RWPE2 (cell line): ENCODE measurements at regions not wholly inside any gene's neighbourhood (a gene's known extent, or its start where the extent isn't known, plus 50 kb on each side); places are given as distances from the start of the nearest gene placed in this dataset.

Source experiments
- ATAC-seq: fragments of 200-7000 bp; cut with Tn5 transposase; 3 replicates; pipeline ENCODE4 v1.9.1; 2021; ENCODE audit warnings: low read depth
- DNase-seq: peaks from one replicate; pipeline ENCODE4 v3.0.0-alpha.2; 2020; ENCODE audit warnings: low spot score
- H3K27ac ChIP-seq: fragments of 450-650 bp; 2 replicates; pipeline ENCODE4 v1.5.1; 2017; ENCODE audit warnings: mild to moderate bottlenecking; ENCODE audit not compliant: poor library complexity, severe bottlenecking
- H3K27me3 ChIP-seq: fragments of 250-450 bp; sonication (Bioruptor Pico); 2 replicates; pipeline ENCODE4 v1.5.1; 2021; ENCODE audit warnings: mild to moderate bottlenecking, moderate library complexity; ENCODE audit not compliant: insufficient read depth, poor library complexity, severe bottlenecking
- H3K36me3 ChIP-seq: fragments of 250-450 bp; sonication (Bioruptor Pico); 2 replicates; pipeline ENCODE4 v1.5.1; 2020; ENCODE audit warnings: low read depth, mild to moderate bottlenecking, moderate library complexity
- H3K4me1 ChIP-seq: fragments of 250-450 bp; sonication (Bioruptor Pico); 2 replicates; pipeline ENCODE4 v1.5.1; 2021; ENCODE audit warnings: mild to moderate bottlenecking, moderate library complexity; ENCODE audit not compliant: insufficient read depth, poor library complexity, severe bottlenecking
- H3K4me3 ChIP-seq: fragments of 250-450 bp; sonication (Bioruptor Pico); 2 replicates; pipeline ENCODE4 v1.5.1; 2021; ENCODE audit warnings: mild to moderate bottlenecking, moderate library complexity; ENCODE audit not compliant: severe bottlenecking
- H3K9me3 ChIP-seq: fragments of 250-450 bp; sonication (Bioruptor Pico); 2 replicates; pipeline ENCODE4 v1.5.1; 2021; ENCODE audit warnings: mild to moderate bottlenecking, moderate library complexity; ENCODE audit not compliant: severe bottlenecking
- CTCF ChIP-seq: fragments of 450-650 bp; IDR thresholded peaks from one replicate; pipeline ENCODE4 v1.5.1; 2017; ENCODE audit warnings: mild to moderate bottlenecking, moderate library complexity; ENCODE audit not compliant: poor library complexity, severe bottlenecking

GRCh38 chr4:44817930-44818329, 91.6 kb upstream of the GNPDA2 start:
- Histone ChIP-seq H3K4me3 (no peak overlapping the region), H3K36me3 (no peaks in the 10 kb centered on the region), H3K27ac (no peak overlapping the region), H3K27me3 (no peaks in the 10 kb centered on the region), H3K9me3 (no peaks in the 10 kb centered on the region), H3K4me1 (no peaks in the 10 kb centered on the region)
- ATAC-seq (no peak), DNase-seq (no peak)
- TF ChIP-seq CTCF, result no peak

GRCh38 chr4:44806071-44806470, 79.7 kb upstream of the GNPDA2 start:
- DNase-seq, result no peak
- H3K27ac ChIP-seq, result no peak overlapping the region
- TF ChIP-seq CTCF, result no peak
- no peaks in the 10 kb centered on the region for H3K9me3 ChIP-seq
- ATAC-seq, result no peak
- no peaks in the 10 kb centered on the region for H3K4me1 ChIP-seq
- no peak overlapping the region for H3K4me3 ChIP-seq
- H3K36me3 ChIP-seq, result no peaks in the 10 kb centered on the region
- H3K27me3 ChIP-seq, result no peaks in the 10 kb centered on the region

GRCh38 chr4:44804301-44804700, 77.9 kb upstream of the GNPDA2 start:
- H3K4me1 ChIP-seq, result no peaks in the 10 kb centered on the region
- no peaks in the 10 kb centered on the region for H3K9me3 ChIP-seq

GRCh38 chr4:44801384-44801783, 75.0 kb upstream of the GNPDA2 start:
- DNase-seq (no peak), ATAC-seq (no peak)
- Histone ChIP-seq H3K36me3 (no peaks in the 10 kb centered on the region), H3K4me1 (no peaks in the 10 kb centered on the region), H3K4me3 (no peak overlapping the region), H3K27me3 (no peaks in the 10 kb centered on the region), H3K27ac (no peak overlapping the region), H3K9me3 (no peaks in the 10 kb centered on the region)
- TF ChIP-seq CTCF, result no peak

More at GRCh38 chr4:44804301-44804700, 77.9 kb upstream of the GNPDA2 start:
- ATAC-seq, result no peak
- no peak for DNase-seq
- no peaks in the 10 kb centered on the region for H3K27me3 ChIP-seq
- no peak overlapping the region for H3K27ac ChIP-seq
- H3K4me3 ChIP-seq, result no peak overlapping the region
- H3K36me3 ChIP-seq, result no peaks in the 10 kb centered on the region
- no peak for TF ChIP-seq CTCF

- DNase-seq, result no peak
- TF ChIP-seq CTCF, result no peak
- Histone ChIP-seq H3K9me3 (no peaks in the 10 kb centered on the region), H3K4me1 (no peaks in the 10 kb centered on the region), H3K27me3 (no peaks in the 10 kb centered on the region), H3K4me3 (no peak overlapping the region), H3K27ac (no peak overlapping the region), H3K36me3 (no peaks in the 10 kb centered on the region)
- no peak for ATAC-seq
These were observed 65.5 kb upstream of the GNPDA2 start for GRCh38 chr4:44791831-44792230.
